DOHH2 (cell line): ENCODE measurements at regions not wholly inside any gene's neighbourhood (a gene's known extent, or its start where the extent isn't known, plus 50 kb on each side); places are given as distances from the start of the nearest gene placed in this dataset.

Source experiments
- EZH2phosphoT487 ChIP-seq: fragments of 200-600 bp; sonication (generic); IDR thresholded peaks from 2 replicates; pipeline ENCODE4 v1.6.1; 2017; ENCODE audit warnings: borderline replicate concordance, mild to moderate bottlenecking, antibody characterized with exemption, low read length, moderate library complexity, mixed read lengths
- TF ChIP-seq, protein P1 (sequence below): fragments of 200-600 bp; sonication (generic); IDR thresholded peaks from one replicate; pipeline ENCODE4 v1.5.1; 2014; ENCODE audit warnings: antibody characterized with exemption, mild to moderate bottlenecking, low read depth, low read length; ENCODE audit not compliant: poor library complexity, severe bottlenecking

DNA sequence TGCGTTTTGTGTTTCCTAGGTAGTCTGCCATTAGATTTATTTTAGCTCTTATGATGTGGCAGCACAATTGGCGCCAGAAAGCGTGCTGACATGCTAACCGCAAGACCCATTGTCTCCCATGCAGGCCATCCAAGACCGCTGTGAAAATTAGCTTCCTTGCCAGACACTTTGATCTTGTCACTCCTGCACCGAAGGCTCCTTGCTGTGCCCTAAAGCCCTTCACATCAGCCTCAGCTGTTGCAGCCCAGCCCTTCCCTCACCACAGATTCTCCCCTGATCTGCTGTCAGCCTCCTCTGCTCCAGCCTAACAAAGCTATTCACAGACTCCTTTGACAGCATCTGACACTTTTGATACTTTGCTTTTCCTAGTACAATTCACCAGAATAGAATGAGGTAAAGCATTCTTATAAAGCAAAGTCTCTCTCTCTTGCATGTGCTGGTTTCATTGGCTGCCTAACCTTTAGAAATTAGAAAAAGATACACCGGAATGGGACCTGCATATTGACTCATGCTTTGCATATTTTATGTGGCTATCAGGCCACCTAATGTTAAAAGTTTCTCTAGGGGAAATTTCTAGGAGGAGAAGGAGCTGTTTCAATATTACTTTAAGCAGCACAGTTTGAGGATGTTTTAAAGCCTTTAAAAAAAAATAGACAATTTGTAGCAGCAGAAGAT is 280.3 kb upstream of the FMN2 start:
- TF ChIP-seq, protein P1, sequence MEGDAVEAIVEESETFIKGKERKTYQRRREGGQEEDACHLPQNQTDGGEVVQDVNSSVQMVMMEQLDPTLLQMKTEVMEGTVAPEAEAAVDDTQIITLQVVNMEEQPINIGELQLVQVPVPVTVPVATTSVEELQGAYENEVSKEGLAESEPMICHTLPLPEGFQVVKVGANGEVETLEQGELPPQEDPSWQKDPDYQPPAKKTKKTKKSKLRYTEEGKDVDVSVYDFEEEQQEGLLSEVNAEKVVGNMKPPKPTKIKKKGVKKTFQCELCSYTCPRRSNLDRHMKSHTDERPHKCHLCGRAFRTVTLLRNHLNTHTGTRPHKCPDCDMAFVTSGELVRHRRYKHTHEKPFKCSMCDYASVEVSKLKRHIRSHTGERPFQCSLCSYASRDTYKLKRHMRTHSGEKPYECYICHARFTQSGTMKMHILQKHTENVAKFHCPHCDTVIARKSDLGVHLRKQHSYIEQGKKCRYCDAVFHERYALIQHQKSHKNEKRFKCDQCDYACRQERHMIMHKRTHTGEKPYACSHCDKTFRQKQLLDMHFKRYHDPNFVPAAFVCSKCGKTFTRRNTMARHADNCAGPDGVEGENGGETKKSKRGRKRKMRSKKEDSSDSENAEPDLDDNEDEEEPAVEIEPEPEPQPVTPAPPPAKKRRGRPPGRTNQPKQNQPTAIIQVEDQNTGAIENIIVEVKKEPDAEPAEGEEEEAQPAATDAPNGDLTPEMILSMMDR, result no peak
- no peak for TF ChIP-seq EZH2phosphoT487
